ENCODE measurements at regions not wholly inside any gene's neighbourhood (a gene's known extent, or its start where the extent isn't known, plus 50 kb on each side); places are given as distances from the start of the nearest gene placed in this dataset.

DNA sequence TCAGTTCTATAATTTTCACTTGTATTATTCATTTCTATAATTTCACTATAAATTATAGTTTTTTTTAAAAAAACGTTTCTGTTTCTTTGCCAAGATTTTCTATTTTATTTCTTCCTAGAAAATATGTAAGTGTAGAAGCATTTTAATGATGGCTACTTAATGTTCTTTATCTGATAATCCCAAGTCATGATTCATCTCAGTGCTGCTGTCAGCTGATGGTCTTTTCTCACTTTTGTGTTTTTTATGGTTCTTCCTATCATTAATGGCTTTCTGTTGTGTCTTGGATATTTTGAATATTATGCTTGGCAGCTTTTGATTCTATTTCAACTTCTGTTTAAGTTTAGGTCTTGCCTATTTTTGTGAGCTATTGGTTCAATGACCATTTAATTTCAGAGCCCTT lies 268.6 kb downstream of the BAMBI start:
- ATAC-seq = no peak
- no peak overlapping the region for H3K27ac Mint-ChIP-seq
- no peak for DNase-seq (ENCODE audit: low spot score in 2 of 2)
- H3K36me3 Mint-ChIP-seq = no peaks in the 10 kb centered on the region
- H3K9me3 Mint-ChIP-seq = peaks cover 8% of the 10 kb centered on the region in 2 donors

DNA sequence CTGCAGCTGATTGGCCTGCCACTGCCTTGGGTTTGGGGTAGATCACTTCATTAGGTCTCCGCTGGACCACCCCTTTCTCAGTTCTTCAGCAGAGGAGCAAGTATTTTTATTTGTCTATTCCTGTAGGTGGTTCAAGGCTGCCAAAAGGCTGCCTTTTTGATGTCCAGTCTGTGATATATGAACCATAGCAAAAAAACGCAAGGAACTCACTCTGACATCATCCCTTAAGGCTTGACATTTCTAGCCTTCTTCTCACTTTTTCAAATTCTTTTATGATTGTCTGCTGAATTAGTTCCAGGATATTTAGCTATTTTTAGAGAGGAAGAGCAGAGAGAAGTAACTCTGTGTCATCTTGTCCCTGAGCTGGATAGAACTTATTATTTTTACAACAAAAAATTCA lies 269.2 kb downstream of the BAMBI start:
- no peak for DNase-seq (ENCODE audit: low spot score in 2 of 2)
- ATAC-seq = no peak
- Mint-ChIP-seq H3K9me3 (peaks cover 8% of the 10 kb centered on the region in 2 donors), H3K36me3 (no peaks in the 10 kb centered on the region), H3K27ac (no peak overlapping the region)

DNA sequence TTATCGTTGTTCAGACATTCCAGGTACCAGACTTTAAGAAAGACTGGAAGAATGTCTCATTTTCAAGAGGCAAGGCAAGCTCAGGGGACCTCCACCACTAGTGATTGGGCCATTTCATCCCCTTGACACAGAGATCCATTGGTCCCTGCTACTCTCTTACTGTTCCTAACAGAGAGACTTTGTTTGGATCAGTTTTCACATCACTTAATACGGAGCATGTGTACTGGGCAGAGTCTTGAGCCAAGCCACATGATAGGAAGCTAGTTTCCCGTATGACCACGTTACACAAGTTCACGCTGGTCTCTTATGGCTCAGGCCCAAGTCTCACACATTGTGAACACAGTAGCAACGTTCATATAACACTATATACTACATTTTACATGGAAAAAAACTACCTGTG lies 269.9 kb downstream of the BAMBI start:
- ATAC-seq (no peak), DNase-seq (ENCODE audit: low spot score in 2 of 2) (no peak)
- Mint-ChIP-seq H3K9me3 (peaks cover 8% of the 10 kb centered on the region in 2 donors), H3K27ac (no peak overlapping the region), H3K36me3 (no peaks in the 10 kb centered on the region)

DNA sequence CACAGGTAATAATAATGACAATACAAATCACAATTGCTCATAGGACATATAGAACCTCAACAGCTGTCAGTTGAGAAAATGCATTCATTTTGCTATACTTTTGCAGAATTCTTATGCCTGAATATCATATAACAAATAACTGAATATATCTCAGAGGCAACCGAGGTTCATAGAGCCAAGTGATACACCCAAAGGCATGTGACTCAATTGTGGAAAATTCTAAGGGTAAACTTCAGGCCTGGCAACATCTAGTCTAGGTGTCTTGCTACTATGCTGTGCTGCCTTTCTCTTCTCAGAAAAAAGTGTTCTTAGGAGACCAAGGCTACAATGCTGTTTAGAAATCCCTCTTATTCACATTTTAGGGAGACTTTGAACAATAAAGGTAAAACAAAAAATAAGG lies 270.7 kb downstream of the BAMBI start:
- Mint-ChIP-seq H3K36me3 (no peaks in the 10 kb centered on the region), H3K9me3 (peaks cover 8% of the 10 kb centered on the region in 2 donors), H3K27ac (no peak overlapping the region)
- DNase-seq (ENCODE audit: low spot score in 2 of 2) (no peak), ATAC-seq (no peak)

DNA sequence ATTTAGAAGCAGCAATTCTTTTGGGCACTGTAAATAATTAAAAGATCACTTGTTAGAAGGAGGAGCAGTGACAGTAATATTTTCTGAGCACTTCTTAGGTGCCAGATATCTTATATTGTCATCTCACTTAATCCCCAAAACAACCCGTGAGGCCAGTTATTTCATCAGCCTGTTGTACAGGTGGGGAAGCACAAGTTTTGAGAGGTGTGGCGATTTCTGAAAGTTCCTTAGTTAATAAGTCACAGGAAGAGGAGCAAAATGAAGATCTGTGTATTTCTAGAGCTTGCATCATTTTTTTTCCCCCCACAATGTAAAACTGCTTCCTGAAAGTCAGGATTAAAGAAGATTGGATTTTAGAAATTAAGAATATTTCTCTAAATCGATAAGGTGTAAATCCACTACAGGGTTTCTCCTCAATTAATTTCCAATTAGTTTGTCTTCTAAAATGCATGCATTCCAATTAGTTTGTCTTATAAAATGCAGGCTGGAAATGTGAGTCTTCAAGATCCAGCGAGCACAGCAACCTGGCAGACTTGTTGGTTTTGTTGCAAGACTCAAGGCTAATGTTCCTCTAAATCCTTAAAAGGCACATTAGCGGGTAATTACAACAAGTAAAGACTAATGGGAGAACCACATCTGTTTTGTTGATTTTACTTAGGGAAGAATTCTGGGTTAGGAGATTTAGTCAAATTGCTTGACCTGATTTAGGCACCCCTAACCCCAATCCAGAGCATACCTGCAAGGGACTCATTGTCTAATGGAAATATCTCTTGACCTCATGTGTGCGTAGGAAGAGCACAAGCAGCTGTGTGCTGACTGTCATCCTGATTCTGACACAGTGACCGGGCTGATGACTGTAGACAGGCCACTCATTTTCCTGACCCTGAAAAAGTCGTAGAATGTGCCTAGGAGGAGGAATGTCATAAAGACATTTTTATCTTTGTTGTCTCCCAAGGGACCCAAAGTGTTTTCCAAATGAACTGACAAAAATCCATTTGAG lies 272.0 kb downstream of the BAMBI start:
- no peak overlapping the region for H3K27ac Mint-ChIP-seq
- ATAC-seq (no peak), DNase-seq (ENCODE audit: low spot score in 2 of 2) (no peak)
- H3K9me3 Mint-ChIP-seq = peaks cover 8% of the 10 kb centered on the region in 2 donors
- no peaks in the 10 kb centered on the region for H3K36me3 Mint-ChIP-seq

DNA sequence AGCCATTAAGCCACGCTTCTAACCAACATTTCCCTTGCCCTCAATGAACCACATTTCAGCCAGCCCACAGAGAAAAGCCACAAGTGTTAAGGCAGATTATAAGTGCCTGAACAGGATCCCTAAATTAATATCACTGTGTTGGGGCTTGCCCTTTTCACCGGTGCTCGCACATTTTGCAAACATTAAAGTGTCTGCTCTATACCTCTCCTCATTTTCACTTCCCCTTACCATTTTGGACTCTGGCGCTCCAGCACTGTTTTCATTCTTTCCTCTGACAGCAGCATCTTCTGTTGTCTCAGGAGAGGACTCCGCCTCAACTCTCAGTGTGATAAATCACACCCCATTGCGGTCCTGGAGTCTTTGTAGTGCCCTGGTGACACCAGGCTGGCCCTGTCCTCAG lies 274.2 kb downstream of the BAMBI start:
- DNase-seq (ENCODE audit: low spot score in 2 of 2) (no peak), ATAC-seq (no peak)
- Mint-ChIP-seq H3K36me3 (no peaks in the 10 kb centered on the region), H3K9me3 (peaks cover 0 to 4% of the 10 kb centered on the region in 2 donors), H3K27ac (no peak overlapping the region)

DNA sequence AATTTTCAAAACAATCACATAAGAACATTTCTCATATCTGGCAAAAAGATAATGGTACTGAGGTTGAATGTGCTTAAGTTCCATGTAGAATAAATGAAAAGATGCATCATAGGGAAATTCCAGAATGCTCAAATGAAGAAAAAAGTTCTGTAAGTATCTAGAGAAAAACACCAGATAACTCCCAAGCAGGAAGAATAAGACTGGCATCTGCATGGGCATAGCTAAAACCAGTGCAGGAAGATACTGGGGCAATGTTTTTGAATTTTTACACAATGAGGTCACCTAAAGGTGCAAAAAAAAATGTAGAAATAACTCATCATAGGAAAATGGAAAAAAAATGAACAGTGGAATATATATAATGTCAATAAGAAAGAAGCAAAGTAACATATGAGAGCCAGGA lies 275.2 kb downstream of the BAMBI start:
- ATAC-seq (no peak), DNase-seq (ENCODE audit: low spot score in 2 of 2) (no peak)
- H3K9me3 Mint-ChIP-seq = no peaks in the 10 kb centered on the region
- H3K36me3 Mint-ChIP-seq = no peaks in the 10 kb centered on the region
- H3K27ac Mint-ChIP-seq = no peak overlapping the region

DNA sequence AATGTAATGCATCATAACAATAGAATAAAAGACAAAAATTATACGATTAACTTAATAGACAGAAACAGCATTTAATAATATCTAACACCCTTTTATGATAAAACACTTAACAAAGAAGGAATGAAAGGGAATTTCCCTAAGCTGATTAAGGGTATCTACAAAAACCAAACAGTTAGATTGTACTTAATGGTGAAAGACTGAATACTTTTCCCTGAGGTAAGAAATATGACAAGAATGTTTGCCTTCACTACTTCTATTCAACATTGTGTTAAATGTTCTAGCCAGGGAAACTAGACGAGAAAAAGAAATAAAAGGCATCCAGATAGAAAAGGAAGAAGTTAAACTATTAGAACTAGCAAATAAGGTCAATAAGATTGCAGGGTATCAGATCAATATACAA lies 276.9 kb downstream of the BAMBI start:
- ATAC-seq (no peak), DNase-seq (ENCODE audit: low spot score in 2 of 2) (no peak)
- Mint-ChIP-seq H3K27ac (no peak overlapping the region), H3K36me3 (no peaks in the 10 kb centered on the region), H3K9me3 (peaks cover 0 to 4% of the 10 kb centered on the region in 2 donors)

DNA sequence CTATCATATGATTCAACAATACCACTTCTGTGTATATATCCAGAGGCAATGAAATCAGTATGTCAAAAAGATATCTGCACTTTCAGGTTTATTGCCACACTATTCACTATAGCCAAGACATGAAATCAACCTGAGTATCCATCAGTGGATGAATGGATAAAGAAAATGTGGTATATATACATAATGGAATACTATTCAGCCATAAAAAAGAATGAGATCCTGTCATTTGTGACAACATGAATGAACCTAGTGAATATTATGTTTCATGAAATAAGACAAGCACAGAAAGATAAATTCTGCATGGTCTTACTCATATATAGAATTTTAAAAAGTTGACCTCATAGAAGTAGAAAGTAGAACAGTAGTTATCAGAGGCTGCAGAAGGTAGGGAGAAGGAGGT lies 281.1 kb downstream of the BAMBI start:
- Mint-ChIP-seq H3K9me3 (peaks cover 0 to 4% of the 10 kb centered on the region in 2 donors), H3K27ac (no peak overlapping the region), H3K36me3 (no peaks in the 10 kb centered on the region)
- ATAC-seq = no peak
- DNase-seq (ENCODE audit: low spot score in 2 of 2) = no peak

DNA sequence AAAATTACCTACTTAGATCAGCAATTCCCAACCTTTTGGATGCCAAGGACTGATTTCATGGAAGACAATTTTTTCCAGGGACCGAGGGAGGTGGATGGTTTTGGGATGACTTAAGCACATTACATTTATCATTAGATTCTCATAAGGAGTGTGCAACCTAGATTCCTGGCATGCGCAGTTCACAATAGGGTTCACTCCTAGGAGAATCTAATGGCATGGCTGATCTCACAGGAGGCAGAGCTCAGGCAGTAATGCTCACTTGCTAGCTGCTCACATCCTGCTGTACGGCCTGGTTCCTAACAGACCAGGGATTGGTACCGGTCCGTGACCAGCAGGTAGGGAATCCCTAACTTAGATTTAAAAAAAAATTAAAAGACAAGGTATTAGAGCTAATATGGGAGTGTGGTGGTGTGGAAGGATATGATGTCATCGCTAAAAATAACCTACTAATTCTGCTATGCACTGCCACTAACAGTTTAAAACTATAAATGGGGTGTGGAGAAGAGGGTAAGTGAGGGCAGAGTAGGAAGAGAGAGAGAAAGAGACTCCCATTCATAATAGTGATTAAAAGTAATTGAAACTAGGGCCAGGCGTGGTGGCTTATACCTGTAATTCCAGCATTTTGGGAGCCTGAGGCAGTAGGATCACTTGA lies 282.7 kb downstream of the BAMBI start:
- no peak overlapping the region for H3K27ac Mint-ChIP-seq
- DNase-seq (ENCODE audit: low spot score in 2 of 2) (no peak), ATAC-seq (no peak)
- peaks cover 0 to 4% of the 10 kb centered on the region in 2 donors for H3K9me3 Mint-ChIP-seq
- no peaks in the 10 kb centered on the region for H3K36me3 Mint-ChIP-seq

DNA sequence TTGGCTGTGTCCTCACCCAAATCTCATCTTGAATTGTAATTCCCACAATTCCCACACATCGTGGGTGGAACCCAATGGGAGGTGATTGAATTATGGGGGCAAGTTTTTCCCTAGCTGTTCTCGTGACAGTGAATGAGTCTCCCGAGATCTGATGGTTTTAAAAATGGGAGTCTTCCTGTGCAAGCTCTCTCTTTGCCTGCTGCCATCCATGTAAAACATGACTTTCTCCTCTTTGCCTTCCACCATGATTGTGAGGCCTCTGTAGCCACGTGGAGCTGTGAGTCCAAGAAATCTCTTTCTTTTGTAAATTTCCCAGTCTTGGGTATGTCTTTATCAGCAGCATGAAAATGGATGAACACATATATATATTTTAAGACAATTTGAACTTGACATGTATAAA lies 285.4 kb downstream of the BAMBI start:
- Mint-ChIP-seq H3K36me3 (no peaks in the 10 kb centered on the region), H3K9me3 (peaks cover 0 to 4% of the 10 kb centered on the region in 2 donors), H3K27ac (no peak overlapping the region)
- no peak for ATAC-seq
- DNase-seq (ENCODE audit: low spot score in 2 of 2) = no peak

DNA sequence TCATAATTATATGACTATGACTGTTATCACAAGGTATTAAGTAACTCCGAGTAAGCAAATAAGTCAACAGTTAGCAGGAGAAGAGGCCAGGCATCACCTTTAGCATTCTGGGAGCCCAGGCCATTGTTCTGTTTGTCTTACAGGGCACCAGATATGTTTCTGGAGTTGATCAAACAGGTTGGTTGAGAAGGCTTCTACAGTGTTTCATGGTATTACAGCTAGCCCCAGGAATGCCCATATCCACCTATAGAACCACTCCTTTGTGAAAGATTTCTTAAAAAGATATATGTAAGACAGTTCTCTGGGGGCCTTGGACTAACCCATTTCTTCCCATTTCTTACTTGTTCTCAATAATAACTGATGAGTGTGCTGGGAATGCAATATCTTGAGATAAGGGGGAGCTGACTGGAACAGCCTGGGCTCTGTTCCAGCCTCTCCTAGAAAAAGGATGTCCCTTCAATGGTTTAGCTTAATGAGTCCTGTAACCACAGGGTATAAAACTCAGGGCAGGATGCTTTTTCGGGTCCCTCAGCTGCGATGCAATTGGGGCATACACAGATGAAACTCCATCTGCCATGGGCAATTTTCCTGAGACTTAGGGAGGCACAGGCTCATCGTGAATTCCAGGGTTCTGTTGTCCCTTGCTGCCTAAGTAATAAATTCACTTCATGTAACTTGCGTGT lies 286.4 kb downstream of the BAMBI start:
- no peak for ATAC-seq
- no peak overlapping the region for H3K27ac Mint-ChIP-seq

DNA sequence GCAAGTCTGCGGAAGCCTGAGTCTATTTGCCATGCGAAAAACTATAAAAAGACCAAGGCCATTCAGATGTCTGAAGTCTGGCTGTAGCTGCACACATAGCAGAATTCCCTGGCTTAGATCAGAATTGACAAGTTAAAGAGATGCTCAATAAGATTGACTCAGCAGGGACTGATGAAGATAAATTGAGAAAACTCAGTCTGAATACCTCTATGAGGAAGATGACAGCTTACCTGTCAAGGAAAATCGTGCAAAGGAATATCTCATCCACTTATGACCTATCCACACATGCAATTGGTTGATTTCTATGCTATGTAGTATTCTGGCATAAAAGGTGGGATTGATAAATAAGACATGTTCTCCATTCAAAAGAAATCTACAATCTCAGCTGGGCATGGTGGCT lies 288.6 kb downstream of the BAMBI start:
- ATAC-seq (no peak), DNase-seq (ENCODE audit: low spot score in 2 of 2) (no peak)
- no peak overlapping the region for H3K27ac Mint-ChIP-seq
- H3K9me3 Mint-ChIP-seq = no peaks in the 10 kb centered on the region
- no peaks in the 10 kb centered on the region for H3K36me3 Mint-ChIP-seq

More for the DNA sequence above, 286.4 kb downstream of the BAMBI start:
- H3K36me3 Mint-ChIP-seq = no peaks in the 10 kb centered on the region
- peaks cover 0 to 1% of the 10 kb centered on the region in 2 donors for H3K9me3 Mint-ChIP-seq
- no peak for DNase-seq (ENCODE audit: low spot score in 2 of 2)

DNA sequence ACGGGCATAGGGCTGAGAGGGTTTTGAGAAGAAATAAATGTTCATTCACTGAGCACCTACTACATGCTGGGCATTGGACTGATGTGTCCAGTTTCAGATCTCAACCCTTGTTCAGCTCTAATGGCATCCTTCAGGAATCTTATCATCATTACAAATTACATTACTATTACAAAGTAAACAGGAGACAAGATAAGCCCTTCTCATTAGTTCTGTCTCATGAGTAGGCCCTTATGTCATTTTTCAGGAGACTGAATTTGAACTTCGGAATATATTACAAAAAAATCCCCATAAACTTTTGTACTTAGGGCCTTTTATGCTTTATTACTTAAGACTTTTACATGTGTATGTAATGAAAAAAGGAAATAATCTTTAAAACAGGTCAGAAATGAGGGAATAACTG lies 289.7 kb downstream of the BAMBI start:
- ATAC-seq (no peak), DNase-seq (ENCODE audit: low spot score in 2 of 2) (no peak)
- H3K9me3 Mint-ChIP-seq = no peaks in the 10 kb centered on the region
- no peaks in the 10 kb centered on the region for H3K36me3 Mint-ChIP-seq
- H3K27ac Mint-ChIP-seq = no peak overlapping the region

DNA sequence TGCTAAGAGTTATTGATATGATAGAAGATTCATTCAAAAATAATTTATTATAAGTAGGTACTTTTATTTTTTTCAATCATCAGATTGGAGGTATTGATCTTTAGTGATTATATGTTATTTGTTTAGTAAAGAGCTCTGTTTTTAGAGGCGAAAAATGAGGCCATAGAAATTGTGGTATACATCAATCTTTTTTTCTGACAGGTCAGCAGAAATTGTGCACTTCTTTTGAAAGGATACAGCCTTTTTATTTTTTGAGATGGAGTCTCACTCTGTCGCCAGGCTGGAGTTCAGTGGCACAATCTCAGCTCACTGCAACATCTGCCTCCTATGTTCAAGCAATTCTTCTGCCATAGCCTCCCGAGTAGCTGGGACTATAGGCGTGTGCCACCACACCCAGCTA lies 292.1 kb downstream of the BAMBI start:
- ATAC-seq (no peak), DNase-seq (ENCODE audit: low spot score in 2 of 2) (no peak)
- no peaks in the 10 kb centered on the region for H3K9me3 Mint-ChIP-seq
- no peaks in the 10 kb centered on the region for H3K36me3 Mint-ChIP-seq
- H3K27ac Mint-ChIP-seq = no peak overlapping the region

DNA sequence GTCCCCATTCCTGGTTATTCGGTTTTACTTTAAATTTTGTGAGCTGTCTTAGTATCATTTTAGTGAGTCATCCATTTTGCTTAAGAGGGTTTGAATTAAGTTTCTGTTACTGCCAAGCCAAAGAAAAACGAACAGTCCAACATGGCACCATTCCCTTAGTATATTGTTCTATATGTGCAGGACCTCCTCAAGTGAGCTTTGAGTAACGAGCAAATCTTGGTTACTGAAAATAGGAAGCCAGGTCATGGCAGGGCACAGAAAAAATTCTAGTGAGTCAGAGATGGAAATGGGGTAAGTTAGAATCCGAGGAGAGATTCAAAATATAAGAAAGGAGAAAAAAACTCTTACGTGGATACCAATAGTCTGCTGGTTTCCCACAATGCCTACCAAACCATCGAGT lies 292.9 kb downstream of the BAMBI start:
- Mint-ChIP-seq H3K27ac (no peak overlapping the region), H3K9me3 (no peaks in the 10 kb centered on the region), H3K36me3 (no peaks in the 10 kb centered on the region)
- DNase-seq (ENCODE audit: low spot score in 2 of 2) (no peak), ATAC-seq (no peak)

DNA sequence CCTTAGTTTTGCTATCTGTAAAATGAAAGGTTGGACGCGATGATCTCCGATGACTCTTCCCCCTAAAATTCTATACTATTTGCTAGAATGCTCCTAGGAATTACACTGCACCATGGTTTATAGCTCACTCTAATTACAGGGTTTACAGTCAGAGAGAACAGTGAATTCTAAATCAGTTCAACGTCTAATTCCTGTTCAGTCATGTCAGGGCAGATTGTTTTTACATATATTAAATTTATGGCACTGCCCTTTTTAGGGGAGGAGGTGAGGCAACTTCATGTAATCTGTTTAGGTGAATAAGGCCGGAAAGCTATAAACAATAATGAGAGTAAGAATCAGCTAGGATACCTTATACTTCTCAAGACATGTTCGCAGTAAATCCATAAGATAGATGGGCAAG lies 293.9 kb downstream of the BAMBI start:
- no peaks in the 10 kb centered on the region for H3K36me3 Mint-ChIP-seq
- ATAC-seq (no peak), DNase-seq (ENCODE audit: low spot score in 2 of 2) (no peak)
- H3K27ac Mint-ChIP-seq = no peak overlapping the region
- no peaks in the 10 kb centered on the region for H3K9me3 Mint-ChIP-seq

Measured in activated naive CD4-positive, alpha-beta T cell treated with anti-CD3 and anti-CD28 coated beads, Interleukin-2, amount 50 U/mL, for 72 hours (primary cell).